ENCODE measurements at regions not wholly inside any gene's neighbourhood (a gene's known extent, or its start where the extent isn't known, plus 50 kb on each side); places are given as distances from the start of the nearest gene placed in this dataset.

DNA sequence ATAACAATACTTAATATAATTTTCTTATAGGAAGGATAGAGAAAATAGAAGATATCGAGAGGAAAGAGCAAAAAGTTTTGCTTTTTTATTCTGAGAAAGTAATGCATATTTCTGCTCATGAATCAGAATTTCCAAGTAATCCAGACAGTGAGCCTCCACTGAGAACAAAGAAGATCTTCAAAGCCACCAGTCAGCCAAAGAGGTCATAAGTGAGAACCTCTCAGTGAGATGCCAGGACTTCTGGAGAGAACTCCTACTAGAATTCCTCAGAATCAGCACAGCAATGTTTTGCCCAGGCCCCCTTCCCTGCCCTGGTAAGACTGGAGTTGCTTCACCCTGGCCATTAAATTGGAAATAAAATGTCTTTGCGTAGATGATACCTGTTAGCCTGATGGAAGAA, 254.4 kb upstream of the FAT4 start:
- DNase-seq: no peak

- DNase-seq: no peak
Measured at GRCh38 chr4:125049711-125050110, 265.0 kb upstream of the FAT4 start.

DNA sequence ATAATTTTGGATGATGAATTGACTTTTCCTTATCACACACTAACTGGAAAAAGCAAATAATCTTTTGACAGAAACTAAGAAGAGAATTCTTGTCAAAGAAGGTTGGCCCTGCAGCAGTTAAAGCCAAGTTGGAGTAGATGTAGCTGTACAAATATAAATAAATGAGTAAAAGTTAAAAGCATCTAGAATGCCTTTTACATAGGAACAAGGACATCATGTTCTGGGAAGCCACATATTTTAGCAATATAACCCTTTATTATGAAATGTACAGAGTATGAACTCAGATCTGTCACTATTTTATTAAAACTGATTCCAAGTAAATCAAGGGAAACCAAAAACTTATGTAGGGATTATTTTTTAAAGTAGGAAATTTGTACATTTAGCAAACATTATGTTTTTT, 269.4 kb upstream of the FAT4 start:
- no peak for DNase-seq

- no peak for DNase-seq
Measured at GRCh38 chr4:125044886-125045285, 269.9 kb upstream of the FAT4 start.

DNA sequence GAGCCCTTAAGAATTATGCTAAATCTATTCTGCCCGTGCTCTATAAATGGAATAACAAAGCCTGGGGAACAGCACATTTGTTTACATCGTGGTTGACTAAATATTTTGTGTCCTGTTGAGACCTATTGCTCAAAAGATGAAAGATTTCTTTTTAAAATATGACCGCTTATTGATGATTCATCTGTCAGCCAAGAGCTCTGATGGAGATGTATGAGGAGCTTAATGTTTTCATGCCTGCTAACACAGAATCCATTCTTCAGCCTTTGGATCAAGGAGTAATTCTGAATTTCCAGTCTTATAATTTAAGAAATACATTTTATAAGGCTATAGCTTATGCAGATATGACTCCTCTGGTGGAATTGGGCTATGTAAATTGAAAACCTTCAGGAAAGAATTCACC, 271.3 kb upstream of the FAT4 start:
- no peak for DNase-seq

DNA sequence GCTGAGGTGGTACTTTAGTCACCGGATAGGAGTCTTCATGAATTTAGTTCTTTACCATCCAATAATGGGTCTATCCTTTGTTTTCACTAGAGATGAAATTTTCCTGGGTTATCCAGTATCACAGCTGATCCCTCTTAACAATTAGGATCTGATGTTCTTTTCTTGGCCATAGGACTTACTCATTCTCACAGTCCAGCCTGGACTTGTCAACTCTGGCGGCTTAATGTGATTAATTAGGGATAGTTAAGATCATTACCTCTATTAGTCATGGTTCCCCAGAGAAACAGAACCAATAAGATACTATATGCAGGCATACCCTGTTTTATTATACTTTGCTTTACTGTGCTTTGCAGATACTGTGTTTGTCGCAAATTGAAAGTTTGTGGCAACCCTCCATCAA, 272.7 kb upstream of the FAT4 start:
- no peak for DNase-seq

GRCh38 chr4:125041372-125041930, 273.3 kb upstream of the FAT4 start:
- no peak for DNase-seq

GRCh38 chr4:125039550-125039949, 275.2 kb upstream of the FAT4 start:
- DNase-seq: no peak

DNA sequence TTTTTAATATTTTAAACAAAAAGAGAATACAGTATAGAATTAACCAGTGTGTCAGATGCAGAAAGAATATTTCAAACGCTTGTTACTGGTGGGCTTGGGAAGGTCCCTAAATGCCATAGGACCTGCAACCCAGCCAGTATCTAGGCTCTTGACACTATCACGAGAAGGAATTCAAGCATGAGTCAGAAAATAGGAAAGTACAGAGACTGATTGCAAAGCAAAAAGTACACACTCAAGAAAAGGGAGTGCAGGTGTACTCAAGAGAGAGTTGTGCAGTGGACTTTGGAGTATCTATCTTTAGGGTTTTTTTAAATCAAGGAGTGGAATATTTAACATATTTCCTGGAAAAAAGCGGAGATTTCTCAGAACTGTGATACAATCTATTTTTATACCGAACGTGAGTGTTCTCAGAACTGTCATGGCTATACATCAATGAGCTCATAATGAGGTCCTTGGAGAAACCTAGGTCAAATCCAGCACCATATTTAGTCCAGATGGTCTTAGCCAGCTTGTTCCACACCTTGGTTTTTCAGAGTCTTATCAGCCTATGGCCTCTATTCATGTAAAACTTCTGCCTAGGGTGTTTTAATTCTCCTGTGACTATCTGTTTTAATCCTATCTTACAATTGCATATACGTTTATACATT, 291.8 kb upstream of the FAT4 start:
- DNase-seq: no peak

GRCh38 chr4:125021189-125021588, 293.6 kb upstream of the FAT4 start:
- no peak for DNase-seq

GRCh38 chr4:125020089-125021034, 294.4 kb upstream of the FAT4 start:
- DNase-seq: no peak

DNA sequence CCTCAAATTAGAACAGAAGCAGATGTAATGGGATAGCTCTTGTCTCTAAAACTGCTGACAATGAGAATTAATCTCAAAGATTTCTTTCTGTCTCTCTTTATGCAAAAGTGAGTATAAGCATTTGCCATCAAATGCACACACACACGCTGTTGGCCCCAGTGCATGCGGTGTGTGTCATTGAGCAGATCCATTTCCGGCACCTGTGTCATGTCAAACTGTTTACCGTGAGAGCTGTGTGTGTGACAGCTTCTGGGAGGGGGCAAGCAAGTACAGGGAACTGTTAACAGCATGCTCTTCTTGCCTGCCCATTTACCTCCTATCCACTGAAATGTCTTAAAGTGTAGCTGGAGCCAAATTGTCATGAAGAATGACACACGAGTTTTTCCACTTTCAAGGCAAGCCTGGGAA, 297.9 kb upstream of the FAT4 start:
- DNase-seq: no peak

- DNase-seq: no peak
Measured at GRCh38 chr4:125013891-125014290, 300.9 kb upstream of the FAT4 start.

DNA sequence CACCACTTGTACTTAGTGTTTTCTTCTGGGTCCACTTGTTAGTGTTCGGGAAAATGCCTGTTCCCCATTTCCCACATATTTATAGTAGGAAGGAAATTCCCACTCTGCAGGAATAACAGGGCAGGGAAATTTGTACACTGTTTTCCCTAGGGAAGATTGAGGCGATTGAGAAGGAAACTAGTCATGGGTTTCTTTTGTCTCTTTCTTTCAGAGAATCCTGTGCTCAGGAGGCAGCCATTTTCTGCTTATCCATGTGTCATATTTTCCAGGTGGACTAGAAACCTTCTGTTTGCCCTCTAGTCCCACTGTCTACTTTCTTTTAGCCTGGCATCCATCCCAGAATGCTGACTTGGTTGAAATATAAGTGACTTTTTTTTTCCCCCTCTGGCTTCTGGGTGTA, 299.1 kb upstream of the ANKRD50 start:
- no peak for DNase-seq

DNA sequence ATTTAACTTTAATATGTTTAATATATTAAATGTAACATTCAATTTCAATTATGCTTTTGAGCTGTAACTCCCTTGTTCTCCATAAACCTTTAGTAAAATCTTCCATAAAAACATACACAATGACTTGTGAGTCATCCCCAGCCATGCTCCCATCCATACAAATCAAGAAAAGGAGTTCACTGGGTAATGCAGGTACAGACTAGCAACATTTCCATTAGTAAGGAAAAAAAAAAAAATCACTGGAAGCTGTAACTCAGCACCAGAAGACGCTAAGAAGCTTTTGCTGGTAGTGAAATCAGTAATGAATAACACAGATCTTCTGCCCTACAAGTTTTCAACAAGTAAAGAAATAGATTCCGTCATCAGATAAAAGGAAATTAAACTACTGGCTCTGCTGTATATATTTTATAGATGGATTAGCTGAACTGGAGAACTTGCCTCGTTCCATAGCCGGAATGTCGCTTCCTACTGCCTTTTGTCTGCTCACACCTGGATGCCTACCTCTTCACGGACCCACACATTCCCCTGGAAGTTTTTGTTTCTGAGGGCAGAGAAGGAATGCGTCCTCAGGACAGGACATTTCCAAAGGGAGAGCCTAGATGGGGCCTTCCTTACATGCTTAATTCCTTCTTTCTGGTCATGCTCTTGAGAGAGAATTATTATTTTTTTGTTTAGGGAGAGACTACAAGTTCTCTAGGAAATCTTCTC, 298.4 kb upstream of the ANKRD50 start:
- DNase-seq: no peak

GRCh38 chr4:125008676-125009075, 296.1 kb upstream of the ANKRD50 start:
- DNase-seq: no peak

DNA sequence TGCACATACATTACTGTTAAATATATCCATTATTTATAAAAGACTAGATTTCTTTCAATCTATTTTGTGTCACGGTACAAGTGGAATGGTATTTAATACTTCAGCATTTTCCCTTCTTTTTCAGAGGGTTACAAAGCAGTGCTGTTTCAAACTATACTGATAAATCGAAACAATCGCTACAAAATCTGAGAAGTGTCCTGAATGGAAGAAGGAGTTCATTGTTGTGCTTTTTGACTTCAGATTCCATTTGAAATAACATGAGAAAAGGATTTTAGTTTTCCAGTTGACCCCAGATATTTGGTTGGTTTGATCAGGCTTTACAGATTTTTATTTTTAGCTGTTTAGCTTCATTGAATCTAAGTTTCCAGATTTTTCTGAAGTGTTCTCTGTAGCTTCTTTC, 292.1 kb upstream of the ANKRD50 start:
- DNase-seq: no peak

DNA sequence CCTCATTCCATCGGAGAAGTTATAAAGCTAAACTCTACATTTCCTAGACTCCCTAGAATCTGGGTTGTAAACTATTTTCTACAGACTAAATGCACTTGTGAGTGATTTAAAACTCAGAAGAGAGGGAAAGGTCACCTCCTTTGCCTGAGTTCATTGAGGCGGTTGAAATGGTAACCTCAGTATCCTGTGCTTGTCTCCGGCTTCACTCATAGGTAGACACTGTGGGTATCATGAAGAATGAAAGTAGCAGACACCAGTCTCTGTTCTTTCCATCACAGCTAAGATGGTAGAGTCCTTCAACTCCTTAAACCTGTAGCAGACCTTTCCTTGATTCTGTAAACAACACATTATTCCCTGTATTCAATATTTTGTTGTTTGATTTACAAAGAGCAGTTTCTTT, 291.3 kb upstream of the ANKRD50 start:
- no peak for DNase-seq

DNA sequence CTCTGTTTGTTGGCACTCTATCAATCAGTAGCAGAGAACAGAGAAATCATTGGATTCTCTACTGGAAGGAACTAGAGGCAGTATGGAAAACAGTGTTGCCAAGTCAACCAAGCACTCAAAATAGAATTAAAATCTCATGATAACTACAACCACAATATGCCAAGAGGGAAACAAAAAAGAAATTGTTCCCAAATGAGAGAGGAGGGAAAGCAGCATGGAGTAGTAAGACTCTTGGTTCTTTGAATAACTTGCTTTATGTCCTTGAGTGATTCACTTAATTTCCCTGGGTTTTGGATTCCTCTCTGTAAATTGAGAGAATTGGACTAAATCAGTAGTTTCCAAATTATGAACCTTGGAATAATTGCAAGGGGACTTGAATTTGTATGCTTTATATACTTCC, 285.5 kb upstream of the ANKRD50 start:
- DNase-seq: no peak

GRCh38 chr4:124997124-124997523, 284.6 kb upstream of the ANKRD50 start:
- no peak for DNase-seq

DNA sequence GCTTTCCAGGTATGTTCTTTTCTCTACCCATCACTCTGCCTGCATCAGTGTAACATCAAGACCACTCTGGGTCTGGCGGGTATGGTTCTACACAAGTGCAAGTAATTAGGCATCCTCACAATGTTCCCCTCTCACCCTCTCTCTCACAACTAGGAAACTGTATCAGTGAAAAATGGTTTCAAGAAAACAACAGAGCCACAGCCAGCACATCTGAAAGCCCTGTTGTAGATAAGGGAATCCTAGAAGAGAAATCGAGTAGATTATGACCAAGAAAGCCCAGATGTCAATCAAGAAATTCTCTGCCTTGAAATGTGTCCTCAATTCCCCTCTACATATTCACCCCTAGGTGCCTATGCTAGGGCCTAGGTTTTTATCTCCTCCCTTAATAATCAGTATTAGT, 281.3 kb upstream of the ANKRD50 start:
- no peak for DNase-seq

- no peak for DNase-seq
Measured at GRCh38 chr4:124990398-124990797, 277.9 kb upstream of the ANKRD50 start.

DNA sequence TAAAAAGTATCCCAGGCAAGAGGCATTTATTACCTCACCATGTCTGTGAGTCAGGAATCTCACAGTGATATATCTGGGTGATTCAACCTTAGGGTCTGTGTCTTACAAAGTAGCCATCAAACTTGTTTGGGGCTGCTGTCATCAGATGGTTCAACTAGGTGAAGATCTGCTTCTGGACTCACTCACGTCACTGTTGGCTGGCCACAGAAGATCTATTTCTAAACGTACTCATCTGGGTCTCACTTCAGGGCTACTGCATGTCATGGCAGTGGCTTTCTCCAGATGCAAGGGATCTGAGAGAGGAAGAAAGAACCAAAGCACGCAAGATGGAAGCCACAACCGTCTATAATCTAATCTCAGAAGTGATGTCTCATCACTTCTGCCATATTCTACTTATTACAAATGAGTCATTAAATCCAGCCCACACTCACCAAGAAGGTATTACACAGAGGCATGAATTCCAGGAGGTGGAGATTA, 267.8 kb upstream of the ANKRD50 start:
- no peak for DNase-seq
